GM10266 (cell line): ENCODE measurements at regions not wholly inside any gene's neighbourhood (a gene's known extent, or its start where the extent isn't known, plus 50 kb on each side); places are given as distances from the start of the nearest gene placed in this dataset.

Experiments used
- DNase-seq: peaks from one replicate; pipeline ENCODE4 v3.0.0; 2012; ENCODE audit errors: extremely low spot score
- CTCF ChIP-seq: IDR thresholded peaks from 2 replicates; pipeline ENCODE4 v1.5.1; 2012; ENCODE audit warnings: mild to moderate bottlenecking, low read depth; ENCODE audit not compliant: control insufficient read depth, insufficient read depth; ENCODE audit errors: missing control alignments

DNA sequence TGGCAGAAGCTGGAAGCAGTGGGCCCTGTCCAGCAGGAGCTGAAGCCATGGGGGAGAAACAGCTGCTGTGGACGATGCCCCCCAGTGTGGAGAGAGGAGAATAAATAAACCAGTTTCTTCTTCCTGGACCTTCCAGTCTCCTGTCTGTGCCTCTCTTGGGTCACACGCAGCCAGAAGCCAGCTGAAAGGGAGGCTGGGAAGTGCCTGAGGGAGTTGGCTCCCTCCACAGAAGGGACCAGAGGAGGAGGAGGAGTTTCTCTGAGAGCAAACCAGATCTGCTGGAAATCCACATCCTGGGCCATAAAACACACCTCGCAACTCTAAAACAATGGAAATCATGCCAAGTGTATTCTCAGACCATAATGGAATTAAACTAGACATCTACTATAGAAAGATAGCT lies 577.0 kb downstream of the CDH26 start:
- TF ChIP-seq CTCF = no peak
- DNase-seq = no peak

- TF ChIP-seq CTCF = no peak
These were observed 582.4 kb downstream of the CDH26 start for GRCh38 chr20:60540591-60540990.

DNA sequence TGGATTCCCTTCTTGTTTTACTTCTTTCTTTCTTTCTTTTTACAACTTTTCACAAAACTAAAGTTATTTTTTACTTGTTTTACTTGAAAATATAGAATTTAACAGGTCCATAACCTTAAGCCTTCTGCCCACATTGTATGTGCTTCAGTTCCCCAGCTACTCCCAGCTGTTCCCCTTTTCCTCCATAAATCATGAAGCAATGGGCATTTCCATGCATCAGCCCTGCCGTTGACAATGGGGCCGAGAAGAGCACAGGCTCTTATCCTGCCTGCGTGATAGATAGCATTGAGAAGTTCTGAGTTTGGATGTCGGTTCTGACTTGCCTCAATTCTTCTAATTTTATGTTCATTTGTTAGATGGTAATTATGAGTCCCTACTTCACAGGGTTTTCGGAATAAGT lies 583.8 kb downstream of the CDH26 start:
- no peak for TF ChIP-seq CTCF
- no peak for DNase-seq

More at GRCh38 chr20:60540591-60540990, 582.4 kb downstream of the CDH26 start:
- DNase-seq = no peak

DNA sequence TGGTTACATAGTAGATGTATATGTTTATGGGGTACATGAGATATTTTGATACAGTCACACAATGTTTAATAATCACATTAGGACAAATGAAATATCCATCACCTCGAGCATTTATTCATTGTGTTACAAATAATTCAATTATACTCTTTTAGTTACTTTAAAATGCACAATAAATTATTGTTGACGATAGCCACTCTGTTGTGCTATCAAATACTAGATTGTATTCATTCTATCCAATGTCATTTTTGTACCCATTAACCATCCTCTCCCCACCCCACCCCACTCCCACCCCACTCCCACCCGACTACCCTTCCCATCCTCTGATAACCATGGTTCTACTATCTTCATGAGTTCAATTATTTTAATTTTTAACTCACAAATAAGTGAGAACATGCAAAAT lies 585.4 kb downstream of the CDH26 start:
- TF ChIP-seq CTCF = no peak
- DNase-seq = no peak

- DNase-seq = no peak
- TF ChIP-seq CTCF = no peak
These were observed 594.9 kb downstream of the CDH26 start for GRCh38 chr20:60553095-60553494.

- TF ChIP-seq CTCF = no peak
- no peak for DNase-seq
These were observed 600.3 kb downstream of the CDH26 start for GRCh38 chr20:60558486-60558885.

DNA sequence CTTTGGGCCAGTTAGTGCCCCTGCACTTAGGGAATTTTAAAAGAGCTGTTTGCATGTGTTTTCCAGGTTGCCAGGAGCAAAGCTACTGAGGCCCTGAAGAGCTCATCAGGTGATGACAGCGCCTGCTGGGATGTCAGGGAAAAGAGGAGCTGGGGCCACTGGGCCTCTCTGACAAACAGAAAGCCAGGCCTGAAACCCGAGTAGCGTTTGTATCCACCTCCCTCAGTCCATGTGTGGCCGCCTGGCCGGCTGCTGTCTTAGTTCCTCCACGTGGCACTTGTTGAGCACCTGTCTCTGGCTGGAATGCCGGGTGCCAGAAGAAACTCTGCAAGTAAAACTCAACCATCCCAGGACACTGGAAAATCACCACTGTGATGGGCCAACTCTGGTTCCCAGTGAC lies 601.2 kb downstream of the CDH26 start:
- no peak for DNase-seq
- TF ChIP-seq CTCF = no peak

DNA sequence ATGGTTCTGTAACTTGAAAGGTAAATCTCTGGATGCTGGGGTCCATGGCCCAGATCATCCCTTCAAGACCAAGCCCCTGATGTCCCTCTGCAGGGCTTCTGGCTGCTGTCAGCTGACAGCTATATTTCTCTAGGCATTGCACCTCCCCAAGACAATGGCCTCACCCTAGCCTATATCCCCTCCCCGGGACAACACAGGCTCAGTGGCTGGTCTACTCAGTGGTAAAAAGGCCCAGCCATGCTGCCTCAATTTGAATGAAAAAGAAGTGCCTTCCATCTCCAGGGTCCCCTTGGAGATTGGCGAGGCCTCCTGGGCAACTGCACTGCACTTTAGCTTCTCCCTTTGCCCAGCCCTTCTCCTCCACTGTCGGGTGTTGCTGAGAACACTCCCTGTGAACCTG lies 602.8 kb downstream of the CDH26 start:
- DNase-seq = no peak
- TF ChIP-seq CTCF = no peak
